Natural killer cell (primary cell): ENCODE measurements at regions not wholly inside any gene's neighbourhood (a gene's known extent, or its start where the extent isn't known, plus 50 kb on each side); places are given as distances from the start of the nearest gene placed in this dataset.

ENCODE experiments used
- ATAC-seq, 3 donors: fragments of 150-1000 bp in 2 of 3; fragments of 200-7000 bp in 1 of 3; cut with Tn5 transposase; 1 replicate in 1 of 3; 2 replicates in 2 of 3; pipeline ENCODE4 v1.10.0; 2021; ENCODE audit warnings: mild to moderate bottlenecking in 2 of 3, moderate library complexity in 2 of 3
- DNase-seq, 2 donors: peaks; one replicate each; pipeline versions ENCODE4 v3.0.0 to v3.0.0-alpha.2; 2013 to 2021; ENCODE audit warnings: mixed read lengths in 1 of 2
- H3K27ac ChIP-seq: one replicate; pipeline ENCODE4 v1.5.1; 2013; ENCODE audit warnings: mild to moderate bottlenecking, low read length
- H3K27me3 ChIP-seq: one replicate; pipeline ENCODE4 v1.6.1; 2013; ENCODE audit warnings: low read length; ENCODE audit not compliant: control insufficient read depth, insufficient read depth
- H3K36me3 ChIP-seq: one replicate; pipeline ENCODE4 v1.6.1; 2013; ENCODE audit warnings: low read length; ENCODE audit not compliant: control insufficient read depth, insufficient read depth
- H3K4me1 ChIP-seq: one replicate; pipeline ENCODE4 v1.6.1; 2013; ENCODE audit warnings: low read length; ENCODE audit not compliant: control insufficient read depth, insufficient read depth
- H3K4me3 ChIP-seq: one replicate; pipeline ENCODE4 v1.5.1; 2013; ENCODE audit warnings: low read length
- H3K9me3 ChIP-seq: one replicate; pipeline ENCODE4 v1.6.1; 2013; ENCODE audit warnings: low read length; ENCODE audit not compliant: control insufficient read depth, insufficient read depth
- H3K27ac Mint-ChIP-seq, 2 donors: one replicate each; pipeline ENCODE4 v1.8.0; 2022; ENCODE audit warnings: mild to moderate bottlenecking in 2 of 2, mixed read lengths in 2 of 2, moderate library complexity in 1 of 2
- H3K27me3 Mint-ChIP-seq, 2 donors: one replicate each; pipeline ENCODE4 v1.8.0; 2022; ENCODE audit warnings: low read depth in 2 of 2, mixed read lengths in 2 of 2
- H3K36me3 Mint-ChIP-seq: one replicate; pipeline ENCODE4 v1.8.0; 2022; ENCODE audit warnings: mixed read lengths
- H3K4me1 Mint-ChIP-seq, 2 donors: one replicate each; pipeline ENCODE4 v1.8.0; 2022; ENCODE audit warnings: mixed read lengths in 2 of 2
- H3K4me3 Mint-ChIP-seq: one replicate; pipeline ENCODE4 v1.8.0; 2022; ENCODE audit warnings: mild to moderate bottlenecking, moderate library complexity, mixed read lengths
- H3K9me3 Mint-ChIP-seq, 2 donors: one replicate each; pipeline ENCODE4 v1.8.0; 2022; ENCODE audit warnings: mixed read lengths in 2 of 2
- WGBS: methylation state at CpG from one replicate; pipeline ENCODE4 v1.1.7; 2013; ENCODE audit warnings: missing lambda C conversion rate; ENCODE audit not compliant: insufficient coverage; 5-methylcytosine and 5-hydroxymethylcytosine counted together
- intact Hi-C: fragments of 100-400 bp; cut with micrococcal nuclease; formaldehyde crosslinking; loops from one replicate; pipeline ENCODE4 v1.14.2; 2022
- TF ChIP-seq, protein P1 (sequence below): fragments of 200-600 bp; IDR thresholded peaks from one replicate; pipeline ENCODE4 v1.8.0; 2022; ENCODE audit warnings: antibody characterized with exemption

DNA sequence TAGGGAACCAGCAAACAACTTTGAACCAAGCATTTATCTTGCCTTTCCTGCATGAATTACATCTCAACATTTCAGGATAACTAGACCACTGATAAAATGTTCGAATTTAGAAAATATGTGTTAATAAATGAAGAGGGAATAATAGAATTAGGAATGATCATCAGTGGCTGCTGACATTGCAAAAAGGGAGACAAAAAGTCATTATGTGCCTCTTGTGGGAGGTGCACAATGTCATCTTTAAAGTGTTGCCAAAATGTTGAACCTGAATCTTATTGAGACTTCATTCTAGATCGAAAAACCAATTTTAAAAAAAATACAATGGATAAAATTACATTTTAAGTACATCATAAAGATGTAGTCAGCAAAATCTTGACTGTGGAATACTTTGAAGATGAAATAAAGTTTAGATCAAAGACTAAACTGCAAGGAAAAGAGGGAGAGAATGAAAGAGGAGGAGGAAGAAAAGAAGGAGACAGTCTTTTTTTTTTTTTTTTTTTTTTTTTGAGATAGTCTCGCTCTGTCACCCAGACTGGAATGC, 299.3 kb downstream of the FBXW7 start:
- Mint-ChIP-seq H3K27me3 (peaks cover 0 to 8% of the 10 kb centered on the region in 2 donors), H3K36me3 (no peaks in the 10 kb centered on the region), H3K4me1 (no peaks in the 10 kb centered on the region), H3K27ac (no peak overlapping the region), H3K9me3 (peaks cover 0 to 2% of the 10 kb centered on the region in 2 donors), H3K4me3 (no peak overlapping the region)
- Histone ChIP-seq H3K27me3 (no peaks in the 10 kb centered on the region), H3K4me3 (no peak overlapping the region), H3K27ac (no peak overlapping the region), H3K9me3 (no peaks in the 10 kb centered on the region), H3K36me3 (no peaks in the 10 kb centered on the region), H3K4me1 (no peaks in the 10 kb centered on the region)
- no peak for ATAC-seq
- TF ChIP-seq, protein P1, sequence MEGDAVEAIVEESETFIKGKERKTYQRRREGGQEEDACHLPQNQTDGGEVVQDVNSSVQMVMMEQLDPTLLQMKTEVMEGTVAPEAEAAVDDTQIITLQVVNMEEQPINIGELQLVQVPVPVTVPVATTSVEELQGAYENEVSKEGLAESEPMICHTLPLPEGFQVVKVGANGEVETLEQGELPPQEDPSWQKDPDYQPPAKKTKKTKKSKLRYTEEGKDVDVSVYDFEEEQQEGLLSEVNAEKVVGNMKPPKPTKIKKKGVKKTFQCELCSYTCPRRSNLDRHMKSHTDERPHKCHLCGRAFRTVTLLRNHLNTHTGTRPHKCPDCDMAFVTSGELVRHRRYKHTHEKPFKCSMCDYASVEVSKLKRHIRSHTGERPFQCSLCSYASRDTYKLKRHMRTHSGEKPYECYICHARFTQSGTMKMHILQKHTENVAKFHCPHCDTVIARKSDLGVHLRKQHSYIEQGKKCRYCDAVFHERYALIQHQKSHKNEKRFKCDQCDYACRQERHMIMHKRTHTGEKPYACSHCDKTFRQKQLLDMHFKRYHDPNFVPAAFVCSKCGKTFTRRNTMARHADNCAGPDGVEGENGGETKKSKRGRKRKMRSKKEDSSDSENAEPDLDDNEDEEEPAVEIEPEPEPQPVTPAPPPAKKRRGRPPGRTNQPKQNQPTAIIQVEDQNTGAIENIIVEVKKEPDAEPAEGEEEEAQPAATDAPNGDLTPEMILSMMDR, result no peak
- DNase-seq, result no peak
- 94% methylated on average over 2 of the region's 3 CpGs for WGBS
- intact Hi-C loops, result no loop called here

DNA sequence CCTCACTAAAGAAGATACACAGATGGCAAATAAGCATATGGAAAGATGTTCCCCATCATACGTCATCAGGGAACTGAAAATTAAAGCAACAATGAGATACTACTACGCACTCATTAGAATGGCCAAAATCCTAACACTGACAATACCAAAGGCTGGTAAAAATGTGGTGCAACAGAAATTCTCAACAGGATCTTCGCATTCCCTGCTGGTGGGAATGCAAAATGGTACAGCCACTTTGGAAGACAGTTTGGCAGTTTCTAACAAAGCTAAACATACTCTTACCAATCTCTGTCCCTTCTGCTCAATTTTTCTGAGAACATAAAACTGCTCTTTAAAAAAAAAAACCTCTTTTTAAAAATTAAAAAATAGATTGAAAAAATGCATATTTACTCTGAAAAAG, 300.2 kb downstream of the FBXW7 start:
- Mint-ChIP-seq H3K4me3 (no peak overlapping the region), H3K27me3 (peaks cover 0 to 8% of the 10 kb centered on the region in 2 donors), H3K4me1 (no peaks in the 10 kb centered on the region), H3K36me3 (no peaks in the 10 kb centered on the region), H3K27ac (no peak overlapping the region), H3K9me3 (peaks cover 0 to 2% of the 10 kb centered on the region in 2 donors)
- ATAC-seq (no peak), DNase-seq (no peak)
- 95% methylated on average over 3 of the region's 3 CpGs for WGBS
- H3K36me3 ChIP-seq, result no peaks in the 10 kb centered on the region
- H3K4me1 ChIP-seq, result no peaks in the 10 kb centered on the region
- intact Hi-C loops, result no loop called here
- no peaks in the 10 kb centered on the region for H3K9me3 ChIP-seq
- no peak overlapping the region for H3K4me3 ChIP-seq
- no peak overlapping the region for H3K27ac ChIP-seq
- TF ChIP-seq, protein P1, result no peak
- H3K27me3 ChIP-seq, result no peaks in the 10 kb centered on the region

DNA sequence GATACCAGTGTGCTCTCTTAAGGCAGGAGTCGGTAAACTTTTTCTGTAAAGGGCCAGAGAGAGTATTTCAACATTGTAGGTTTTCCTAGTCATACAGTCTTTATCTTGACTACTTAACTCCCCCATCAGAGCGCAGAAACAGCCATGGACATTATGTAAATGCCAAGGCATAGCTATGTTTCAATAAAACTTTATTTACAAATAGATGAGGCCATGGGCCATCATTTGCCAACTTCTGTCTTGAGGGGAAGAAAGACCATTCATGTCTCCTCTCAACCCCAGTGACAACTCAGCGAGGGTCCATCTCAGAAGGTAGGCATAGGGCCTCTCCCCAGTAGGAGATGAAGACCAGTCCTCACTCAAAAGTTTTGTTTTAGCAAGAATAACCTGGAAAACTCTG, 301.3 kb downstream of the FBXW7 start:
- H3K27ac ChIP-seq, result no peak overlapping the region
- Mint-ChIP-seq H3K4me1 (no peaks in the 10 kb centered on the region), H3K9me3 (peaks cover 0 to 2% of the 10 kb centered on the region in 2 donors), H3K27ac (no peak overlapping the region), H3K4me3 (no peak overlapping the region), H3K27me3 (peaks cover 0 to 8% of the 10 kb centered on the region in 2 donors), H3K36me3 (no peaks in the 10 kb centered on the region)
- TF ChIP-seq, protein P1, result no peak
- no peaks in the 10 kb centered on the region for H3K4me1 ChIP-seq
- DNase-seq (no peak), ATAC-seq (no peak)
- H3K36me3 ChIP-seq, result no peaks in the 10 kb centered on the region
- H3K4me3 ChIP-seq, result no peak overlapping the region
- whole genome bisulfite sequencing, result 100% methylated on average over 2 of the region's 3 CpGs
- no peaks in the 10 kb centered on the region for H3K9me3 ChIP-seq
- intact Hi-C loops, result no loop called here
- no peaks in the 10 kb centered on the region for H3K27me3 ChIP-seq

DNA sequence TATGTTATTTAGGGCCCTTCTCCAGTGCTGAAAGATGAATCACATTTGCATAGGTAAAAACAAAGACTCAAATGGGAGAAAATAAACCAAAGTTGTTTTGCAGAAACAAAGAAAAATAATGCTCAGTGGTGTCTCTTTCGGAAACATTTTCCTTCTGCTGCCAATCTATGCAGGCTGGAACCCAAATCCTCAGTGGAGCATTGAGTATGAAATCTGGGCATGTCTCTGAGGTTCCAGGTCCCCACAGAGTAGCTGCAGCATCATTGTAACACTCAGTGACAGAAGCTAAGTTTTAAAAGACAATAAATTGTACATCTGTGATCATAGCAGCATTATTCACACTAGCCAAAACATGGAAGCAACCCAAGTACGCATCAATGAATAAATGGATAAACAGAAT, 303.6 kb downstream of the FBXW7 start:
- no peak overlapping the region for H3K4me3 ChIP-seq
- no peaks in the 10 kb centered on the region for H3K9me3 ChIP-seq
- no peak overlapping the region for H3K27ac Mint-ChIP-seq
- peaks cover 0 to 8% of the 10 kb centered on the region in 2 donors for H3K27me3 Mint-ChIP-seq
- no peaks in the 10 kb centered on the region for H3K4me1 Mint-ChIP-seq
- ATAC-seq (no peak), DNase-seq (no peak)
- TF ChIP-seq, protein P1, result no peak
- H3K4me1 ChIP-seq, result no peaks in the 10 kb centered on the region
- H3K9me3 Mint-ChIP-seq, result no peaks in the 10 kb centered on the region
- no peak overlapping the region for H3K4me3 Mint-ChIP-seq
- H3K27me3 ChIP-seq, result no peaks in the 10 kb centered on the region
- no peak overlapping the region for H3K27ac ChIP-seq
- no peaks in the 10 kb centered on the region for H3K36me3 Mint-ChIP-seq
- 78% methylated on average over 2 of the region's 2 CpGs for WGBS
- intact Hi-C loops, result no loop called here
- no peaks in the 10 kb centered on the region for H3K36me3 ChIP-seq
